Activated T-helper 17 cell treated with anti-CD3 and anti-CD28 coated beads, Interleukin-2, amount 50 U/mL, for 72 hours (primary cell): ENCODE measurements at regions not wholly inside any gene's neighbourhood (a gene's known extent, or its start where the extent isn't known, plus 50 kb on each side); places are given as distances from the start of the nearest gene placed in this dataset.

Experiments used
- ATAC-seq: fragments of 150-1000 bp; cut with Tn5 transposase; replicated peaks from 2 replicates; pipeline ENCODE4 v1.10.0; 2021; ENCODE audit warnings: mild to moderate bottlenecking, moderate library complexity
- H3K27ac Mint-ChIP-seq: one replicate; pipeline ENCODE4 v1.8.0; 2022; ENCODE audit warnings: mixed read lengths
- H3K27me3 Mint-ChIP-seq: one replicate; pipeline ENCODE4 v1.8.0; 2022; ENCODE audit warnings: mixed read lengths
- H3K36me3 Mint-ChIP-seq: one replicate; pipeline ENCODE4 v1.8.0; 2022; ENCODE audit warnings: low read depth, mild to moderate bottlenecking, mixed read lengths
- H3K4me1 Mint-ChIP-seq: one replicate; pipeline ENCODE4 v1.8.0; 2022; ENCODE audit warnings: mixed read lengths
- H3K4me3 Mint-ChIP-seq: one replicate; pipeline ENCODE4 v1.8.0; 2022; ENCODE audit warnings: mild to moderate bottlenecking, mixed read lengths
- H3K9me3 Mint-ChIP-seq: one replicate; pipeline ENCODE4 v1.8.0; 2022; ENCODE audit warnings: mixed read lengths

GRCh38 chr2:146351689-146352088 is 1493.1 kb upstream of the ACVR2A start:
- no peak overlapping the region for H3K4me3 Mint-ChIP-seq
- no peaks in the 10 kb centered on the region for H3K4me1 Mint-ChIP-seq
- ATAC-seq, result no peak
- no peaks in the 10 kb centered on the region for H3K27me3 Mint-ChIP-seq
- H3K9me3 Mint-ChIP-seq, result no peaks in the 10 kb centered on the region
- H3K27ac Mint-ChIP-seq, result no peak overlapping the region
- no peaks in the 10 kb centered on the region for H3K36me3 Mint-ChIP-seq

DNA sequence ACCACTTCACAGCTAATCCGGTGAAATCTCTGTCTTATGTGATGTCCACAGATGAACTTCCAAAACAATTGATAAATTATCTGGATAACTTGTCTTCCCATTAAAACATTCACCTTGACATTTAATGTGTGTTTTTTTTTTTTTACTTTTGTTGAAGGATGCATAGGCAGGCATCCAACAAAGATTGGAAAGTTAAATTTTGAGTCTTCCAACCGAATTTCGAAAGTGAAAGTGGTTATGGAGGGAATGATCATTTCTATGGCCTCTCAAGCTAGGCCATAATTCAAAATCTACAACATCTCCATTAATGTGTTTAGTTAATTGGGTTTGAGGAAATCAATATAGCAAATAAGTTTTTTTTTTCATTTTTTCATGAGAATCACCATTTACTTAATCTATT is 1495.5 kb upstream of the ACVR2A start:
- no peak overlapping the region for H3K4me3 Mint-ChIP-seq
- no peaks in the 10 kb centered on the region for H3K4me1 Mint-ChIP-seq
- no peak overlapping the region for H3K27ac Mint-ChIP-seq
- H3K36me3 Mint-ChIP-seq, result no peaks in the 10 kb centered on the region
- no peaks in the 10 kb centered on the region for H3K27me3 Mint-ChIP-seq
- no peak for ATAC-seq
- no peaks in the 10 kb centered on the region for H3K9me3 Mint-ChIP-seq

GRCh38 chr2:146324951-146325350 is 1519.9 kb upstream of the ACVR2A start:
- H3K27ac Mint-ChIP-seq, result no peak overlapping the region
- H3K36me3 Mint-ChIP-seq, result no peaks in the 10 kb centered on the region
- no peaks in the 10 kb centered on the region for H3K27me3 Mint-ChIP-seq
- H3K9me3 Mint-ChIP-seq, result peaks cover 7% of the 10 kb centered on the region
- no peak overlapping the region for H3K4me3 Mint-ChIP-seq
- no peak for ATAC-seq
- no peaks in the 10 kb centered on the region for H3K4me1 Mint-ChIP-seq

DNA sequence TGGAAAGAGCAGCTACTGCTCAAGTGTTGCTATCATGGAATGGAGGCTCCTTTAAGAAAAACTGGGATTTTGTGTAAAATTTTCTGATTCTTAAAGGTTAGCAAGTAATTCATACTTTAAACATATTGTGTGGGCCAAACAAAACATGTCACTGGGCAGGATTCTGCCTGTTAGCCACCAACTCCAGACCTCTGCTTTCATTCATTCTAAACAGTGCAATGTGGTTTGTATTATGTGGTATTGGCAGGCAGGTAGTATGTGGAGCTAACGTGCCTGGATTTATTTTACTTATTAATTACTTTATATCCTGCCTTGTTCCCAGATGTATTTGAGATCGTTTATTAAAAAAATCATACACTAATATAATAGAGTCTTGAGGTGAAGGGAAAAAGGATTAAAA is 1521.3 kb upstream of the ACVR2A start:
- H3K27ac Mint-ChIP-seq, result no peak overlapping the region
- ATAC-seq, result no peak
- no peaks in the 10 kb centered on the region for H3K4me1 Mint-ChIP-seq
- H3K4me3 Mint-ChIP-seq, result no peak overlapping the region
- no peaks in the 10 kb centered on the region for H3K27me3 Mint-ChIP-seq
- H3K9me3 Mint-ChIP-seq, result peaks cover 7% of the 10 kb centered on the region
- H3K36me3 Mint-ChIP-seq, result no peaks in the 10 kb centered on the region

- Mint-ChIP-seq H3K4me3 (no peak overlapping the region), H3K27me3 (no peaks in the 10 kb centered on the region), H3K27ac (no peak overlapping the region), H3K9me3 (peaks cover 7% of the 10 kb centered on the region), H3K4me1 (no peaks in the 10 kb centered on the region), H3K36me3 (no peaks in the 10 kb centered on the region)
- ATAC-seq, result no peak
Observed at GRCh38 chr2:146321175-146321574, 1523.7 kb upstream of the ACVR2A start.

GRCh38 chr2:146317959-146318358 is 1526.9 kb upstream of the ACVR2A start:
- H3K4me3 Mint-ChIP-seq, result no peak overlapping the region
- no peaks in the 10 kb centered on the region for H3K4me1 Mint-ChIP-seq
- H3K9me3 Mint-ChIP-seq, result peaks cover 7% of the 10 kb centered on the region
- no peaks in the 10 kb centered on the region for H3K27me3 Mint-ChIP-seq
- ATAC-seq, result no peak
- no peak overlapping the region for H3K27ac Mint-ChIP-seq
- H3K36me3 Mint-ChIP-seq, result no peaks in the 10 kb centered on the region

GRCh38 chr2:146312899-146313298 is 1531.9 kb upstream of the ACVR2A start:
- no peaks in the 10 kb centered on the region for H3K4me1 Mint-ChIP-seq
- no peak for ATAC-seq
- no peaks in the 10 kb centered on the region for H3K36me3 Mint-ChIP-seq
- H3K27me3 Mint-ChIP-seq, result no peaks in the 10 kb centered on the region
- no peaks in the 10 kb centered on the region for H3K9me3 Mint-ChIP-seq
- H3K4me3 Mint-ChIP-seq, result no peak overlapping the region
- H3K27ac Mint-ChIP-seq, result no peak overlapping the region

GRCh38 chr2:146305164-146305563 is 1539.7 kb upstream of the ACVR2A start:
- H3K36me3 Mint-ChIP-seq, result no peaks in the 10 kb centered on the region
- H3K27me3 Mint-ChIP-seq, result no peaks in the 10 kb centered on the region
- no peaks in the 10 kb centered on the region for H3K4me1 Mint-ChIP-seq
- no peak overlapping the region for H3K4me3 Mint-ChIP-seq
- H3K27ac Mint-ChIP-seq, result no peak overlapping the region
- ATAC-seq, result no peak
- peaks cover 22% of the 10 kb centered on the region for H3K9me3 Mint-ChIP-seq

GRCh38 chr2:146301287-146301686 is 1543.5 kb upstream of the ACVR2A start:
- Mint-ChIP-seq H3K4me1 (no peaks in the 10 kb centered on the region), H3K36me3 (no peaks in the 10 kb centered on the region), H3K4me3 (no peak overlapping the region), H3K9me3 (peaks cover 27% of the 10 kb centered on the region), H3K27me3 (no peaks in the 10 kb centered on the region), H3K27ac (no peak overlapping the region)
- no peak for ATAC-seq

GRCh38 chr2:146295080-146295670 is 1549.7 kb upstream of the ACVR2A start:
- ATAC-seq, result no peak
- Mint-ChIP-seq H3K27ac (no peak overlapping the region), H3K9me3 (peaks cover 15% of the 10 kb centered on the region), H3K4me1 (no peaks in the 10 kb centered on the region), H3K36me3 (no peaks in the 10 kb centered on the region), H3K27me3 (no peaks in the 10 kb centered on the region), H3K4me3 (no peak overlapping the region)

DNA sequence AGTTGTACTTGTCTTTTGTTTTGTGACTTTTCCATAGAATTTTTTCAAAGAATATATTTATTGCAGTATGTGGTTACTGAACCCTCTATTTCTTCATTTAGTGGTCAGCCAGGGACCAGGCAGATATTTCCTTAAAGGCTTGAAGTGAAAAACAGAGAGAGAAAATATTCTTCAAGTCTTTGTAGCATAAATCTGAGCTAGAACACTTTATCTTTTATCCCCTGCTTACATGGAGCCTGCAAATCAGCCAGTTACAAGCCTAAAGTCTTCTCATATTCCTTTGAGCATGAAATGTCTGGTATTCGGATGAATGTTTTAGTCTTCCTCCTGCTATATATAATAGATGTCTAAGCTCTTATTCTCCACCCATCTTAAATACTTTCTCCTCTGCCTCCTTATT is 1557.5 kb upstream of the ACVR2A start:
- Mint-ChIP-seq H3K9me3 (peaks cover 11% of the 10 kb centered on the region), H3K4me1 (no peaks in the 10 kb centered on the region), H3K27ac (no peak overlapping the region), H3K27me3 (no peaks in the 10 kb centered on the region), H3K4me3 (no peak overlapping the region), H3K36me3 (no peaks in the 10 kb centered on the region)
- no peak for ATAC-seq

GRCh38 chr2:146278881-146279280 is 1565.9 kb upstream of the ACVR2A start:
- Mint-ChIP-seq H3K27me3 (no peaks in the 10 kb centered on the region), H3K9me3 (peaks cover 6% of the 10 kb centered on the region), H3K27ac (no peak overlapping the region), H3K36me3 (no peaks in the 10 kb centered on the region), H3K4me1 (no peaks in the 10 kb centered on the region), H3K4me3 (no peak overlapping the region)
- no peak for ATAC-seq

GRCh38 chr2:146271131-146271831 is 1573.5 kb upstream of the ACVR2A start:
- Mint-ChIP-seq H3K4me3 (no peak overlapping the region), H3K36me3 (no peaks in the 10 kb centered on the region), H3K9me3 (no peaks in the 10 kb centered on the region)

DNA sequence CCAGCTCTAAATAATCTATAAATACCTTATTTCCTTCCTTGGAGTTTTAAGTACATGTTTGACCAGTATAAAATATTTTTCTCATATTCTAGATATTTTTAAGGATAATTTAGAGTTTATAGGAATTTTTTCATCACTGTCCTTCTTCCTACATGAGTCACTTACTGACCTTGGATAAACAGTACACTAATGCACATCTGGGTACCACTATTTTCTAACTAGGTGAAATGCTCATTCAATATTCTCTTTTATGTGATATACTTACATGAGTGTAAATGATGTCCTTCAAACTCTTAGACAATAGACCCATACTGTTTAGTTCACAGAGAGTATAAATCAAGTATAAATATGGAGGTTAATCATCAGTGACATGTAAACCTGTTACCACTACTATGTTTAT is 1574.2 kb upstream of the ACVR2A start:
- no peak for ATAC-seq
- no peaks in the 10 kb centered on the region for H3K27me3 Mint-ChIP-seq
- no peak overlapping the region for H3K4me3 Mint-ChIP-seq
- no peaks in the 10 kb centered on the region for H3K4me1 Mint-ChIP-seq
- H3K27ac Mint-ChIP-seq, result no peak overlapping the region
- no peaks in the 10 kb centered on the region for H3K36me3 Mint-ChIP-seq
- H3K9me3 Mint-ChIP-seq, result no peaks in the 10 kb centered on the region

More at GRCh38 chr2:146271131-146271831, 1573.5 kb upstream of the ACVR2A start:
- Mint-ChIP-seq H3K27ac (no peak overlapping the region), H3K27me3 (no peaks in the 10 kb centered on the region), H3K4me1 (no peaks in the 10 kb centered on the region)
- ATAC-seq, result no peak

- H3K27me3 Mint-ChIP-seq, result no peaks in the 10 kb centered on the region
- ATAC-seq, result no peak
- no peak overlapping the region for H3K4me3 Mint-ChIP-seq
- H3K4me1 Mint-ChIP-seq, result no peaks in the 10 kb centered on the region
- H3K36me3 Mint-ChIP-seq, result no peaks in the 10 kb centered on the region
- H3K9me3 Mint-ChIP-seq, result no peaks in the 10 kb centered on the region
- H3K27ac Mint-ChIP-seq, result no peak overlapping the region
Observed at GRCh38 chr2:146267093-146267492, 1577.7 kb upstream of the ACVR2A start.
